ENCODE measurements at regions not wholly inside any gene's neighbourhood (a gene's known extent, or its start where the extent isn't known, plus 50 kb on each side); places are given as distances from the start of the nearest gene placed in this dataset.

DNA sequence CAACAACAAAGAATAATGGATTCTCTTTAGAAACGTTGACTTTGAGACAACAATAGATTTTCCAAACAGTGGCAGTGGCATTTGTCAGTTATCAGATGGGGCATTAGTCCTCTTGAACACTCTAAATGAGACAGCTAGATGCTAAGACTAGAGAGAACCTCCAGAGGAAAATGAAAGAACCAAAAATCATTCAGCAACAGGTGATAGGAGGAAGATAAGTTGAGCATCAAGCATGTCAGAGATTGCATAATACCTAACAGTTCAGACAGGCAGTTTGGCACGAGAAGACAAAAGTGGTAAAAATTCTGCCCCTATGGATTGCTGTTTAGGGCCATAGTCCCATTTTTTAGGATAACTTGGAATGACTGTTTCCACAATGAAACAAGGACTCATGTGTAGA lies 67.9 kb upstream of the NOL4 start:
- TF ChIP-seq POLR2A (IDR thresholded peaks at IDR 0.05; ENCODE audit: low read length): no peak
- no peak for TF ChIP-seq GATA1 (IDR thresholded peaks at IDR 0.05; ENCODE audit: low read depth, low read length)

All from erythroblast (primary cell).